ENCODE measurements at regions not wholly inside any gene's neighbourhood (a gene's known extent, or its start where the extent isn't known, plus 50 kb on each side); places are given as distances from the start of the nearest gene placed in this dataset.

DNA sequence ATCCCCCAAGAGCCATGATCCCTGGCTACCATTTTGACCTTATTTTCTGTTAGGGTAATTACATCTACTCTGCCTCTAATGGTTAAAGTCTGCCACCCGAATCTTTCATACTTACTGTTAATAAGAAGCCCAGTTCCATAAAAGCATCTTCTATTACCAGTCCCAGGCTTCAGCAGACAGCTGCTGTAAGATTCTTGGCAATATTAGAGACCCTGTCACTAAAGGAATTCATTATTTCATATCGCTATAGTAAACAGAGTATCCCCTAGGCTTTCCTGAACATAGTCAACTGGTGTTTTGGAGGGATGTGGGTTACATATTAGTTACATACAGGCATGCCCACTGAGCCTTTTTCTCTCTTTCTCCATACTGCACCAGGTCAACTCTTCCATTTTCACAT is 608.7 kb upstream of the SEMA6A start:
- TF ChIP-seq, protein P1, sequence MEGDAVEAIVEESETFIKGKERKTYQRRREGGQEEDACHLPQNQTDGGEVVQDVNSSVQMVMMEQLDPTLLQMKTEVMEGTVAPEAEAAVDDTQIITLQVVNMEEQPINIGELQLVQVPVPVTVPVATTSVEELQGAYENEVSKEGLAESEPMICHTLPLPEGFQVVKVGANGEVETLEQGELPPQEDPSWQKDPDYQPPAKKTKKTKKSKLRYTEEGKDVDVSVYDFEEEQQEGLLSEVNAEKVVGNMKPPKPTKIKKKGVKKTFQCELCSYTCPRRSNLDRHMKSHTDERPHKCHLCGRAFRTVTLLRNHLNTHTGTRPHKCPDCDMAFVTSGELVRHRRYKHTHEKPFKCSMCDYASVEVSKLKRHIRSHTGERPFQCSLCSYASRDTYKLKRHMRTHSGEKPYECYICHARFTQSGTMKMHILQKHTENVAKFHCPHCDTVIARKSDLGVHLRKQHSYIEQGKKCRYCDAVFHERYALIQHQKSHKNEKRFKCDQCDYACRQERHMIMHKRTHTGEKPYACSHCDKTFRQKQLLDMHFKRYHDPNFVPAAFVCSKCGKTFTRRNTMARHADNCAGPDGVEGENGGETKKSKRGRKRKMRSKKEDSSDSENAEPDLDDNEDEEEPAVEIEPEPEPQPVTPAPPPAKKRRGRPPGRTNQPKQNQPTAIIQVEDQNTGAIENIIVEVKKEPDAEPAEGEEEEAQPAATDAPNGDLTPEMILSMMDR (conservative IDR thresholded peaks at IDR 0.05; ENCODE audit: low read depth, low read length) = no peak
- DNase-seq (ENCODE audit: low read depth) = no peak
- no peak overlapping the region for H3K4me3 ChIP-seq (ENCODE audit: low read length)

DNA sequence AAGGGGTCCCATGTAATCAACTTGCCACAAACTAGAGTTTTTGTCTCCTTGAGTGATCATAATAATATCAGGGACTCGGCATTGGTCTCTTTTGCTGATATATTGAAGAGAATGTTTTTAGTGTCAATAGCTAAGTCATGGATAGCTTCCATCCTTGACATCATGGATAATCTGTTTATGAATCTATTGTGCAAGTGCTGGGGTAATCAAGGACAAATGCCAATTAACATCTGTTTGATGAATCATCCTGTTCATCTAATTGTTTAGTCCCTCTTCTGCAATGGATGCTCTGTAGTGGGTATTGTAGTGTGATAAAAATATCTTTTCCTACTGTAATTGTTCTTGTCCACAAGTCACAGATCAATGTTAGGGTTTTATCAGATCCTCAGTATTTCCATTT is 607.5 kb upstream of the SEMA6A start:
- no peak overlapping the region for H3K4me3 ChIP-seq (ENCODE audit: low read length)
- DNase-seq (ENCODE audit: low read depth) = no peak
- TF ChIP-seq, protein P1 (conservative IDR thresholded peaks at IDR 0.05; ENCODE audit: low read depth, low read length) = no peak

DNA sequence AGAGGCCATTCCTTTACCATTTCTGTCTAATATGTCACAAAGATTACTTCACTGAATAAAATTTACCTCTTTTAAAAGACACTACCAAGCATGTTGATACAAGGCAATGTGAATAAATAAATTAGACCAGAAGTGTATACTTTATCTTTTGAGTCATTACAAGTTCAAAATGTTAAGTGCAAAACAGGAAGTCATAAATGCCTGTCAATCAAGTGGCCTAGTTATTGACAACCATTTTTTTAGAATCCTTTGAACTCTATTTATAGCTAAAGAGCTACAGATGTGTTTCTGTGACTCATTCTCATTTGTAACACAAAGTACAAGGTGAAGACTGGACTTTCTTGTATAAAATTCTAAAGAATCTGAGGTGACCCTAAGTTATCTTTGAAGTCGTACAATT is 602.7 kb upstream of the SEMA6A start:
- no peak for DNase-seq (ENCODE audit: low read depth)
- H3K4me3 ChIP-seq (ENCODE audit: low read length) = no peak overlapping the region
- TF ChIP-seq, protein P1 (conservative IDR thresholded peaks at IDR 0.05; ENCODE audit: low read depth, low read length) = no peak

DNA sequence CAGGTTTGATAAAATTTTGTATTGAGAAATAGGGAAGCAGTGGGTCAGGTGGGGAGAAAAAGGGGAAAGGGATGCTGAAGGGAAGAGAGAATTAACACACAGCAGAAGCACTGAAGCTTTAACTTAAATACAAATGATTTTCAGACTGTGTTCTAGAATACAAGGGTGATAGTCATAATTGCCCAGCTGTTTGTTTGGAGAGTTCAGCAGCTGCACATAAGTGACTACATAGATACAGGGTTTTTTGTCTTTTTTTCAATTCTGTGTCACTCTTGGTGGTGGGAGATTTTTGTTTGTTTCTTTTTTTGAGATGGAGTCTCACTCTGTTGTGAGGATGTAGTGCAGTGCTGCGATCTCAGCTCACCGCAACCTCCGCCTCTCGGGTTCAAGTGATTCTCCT is 590.4 kb upstream of the SEMA6A start:
- DNase-seq (ENCODE audit: low read depth) = no peak
- no peak overlapping the region for H3K4me3 ChIP-seq (ENCODE audit: low read length)
- TF ChIP-seq, protein P1 (conservative IDR thresholded peaks at IDR 0.05; ENCODE audit: low read depth, low read length) = no peak

DNA sequence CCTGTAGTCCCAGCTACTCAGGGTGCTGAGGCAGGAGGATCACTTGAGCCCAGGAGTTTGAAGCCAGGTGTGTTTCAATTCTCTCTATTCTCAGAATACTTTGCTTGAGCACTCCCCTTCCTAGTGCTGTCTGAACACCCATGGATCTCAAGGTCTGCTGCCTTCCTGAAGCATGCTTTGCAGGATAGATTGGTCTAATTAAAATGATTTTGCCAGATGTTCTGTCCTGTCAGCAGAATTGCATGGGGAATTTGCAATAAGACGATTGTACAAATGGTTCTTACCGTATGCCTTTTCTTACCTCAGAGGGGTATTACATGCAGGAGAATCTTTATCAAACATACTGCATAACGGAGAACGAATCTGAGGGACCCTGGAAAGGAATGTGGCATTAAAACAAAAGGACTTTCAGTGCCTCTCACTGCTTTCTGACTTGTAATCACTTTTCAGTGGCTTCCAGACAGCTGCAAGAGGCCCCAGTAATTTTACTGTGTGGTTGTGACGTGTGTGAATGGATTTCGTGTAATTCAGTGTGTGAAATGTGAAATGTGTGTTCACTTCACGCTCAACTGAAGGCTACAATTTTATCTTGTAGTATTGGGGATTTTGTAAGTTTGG is 587.2 kb upstream of the SEMA6A start:
- DNase-seq (ENCODE audit: low read depth) = no peak
- no peak overlapping the region for H3K4me3 ChIP-seq (ENCODE audit: low read length)
- TF ChIP-seq, protein P1 (conservative IDR thresholded peaks at IDR 0.05; ENCODE audit: low read depth, low read length) = no peak

DNA sequence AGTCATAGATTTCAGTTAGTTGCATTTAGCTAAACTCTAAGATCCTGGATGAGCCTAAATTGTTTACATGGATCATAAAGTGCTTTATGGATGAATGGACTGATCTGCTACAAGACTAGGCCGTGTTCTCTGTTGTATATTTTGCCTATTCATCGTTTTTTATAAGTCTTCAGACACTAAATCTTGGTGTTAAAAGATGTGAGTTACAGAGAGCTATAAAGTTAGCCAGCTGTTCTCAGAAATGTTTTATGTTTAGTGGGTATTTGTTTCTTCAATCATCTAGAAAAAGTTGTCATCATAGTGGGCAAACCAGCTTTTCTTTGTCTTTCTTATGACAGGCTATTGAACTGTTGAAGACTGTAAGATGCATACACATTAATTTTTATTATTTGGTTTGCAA is 585.8 kb upstream of the SEMA6A start:
- no peak for DNase-seq (ENCODE audit: low read depth)
- no peak overlapping the region for H3K4me3 ChIP-seq (ENCODE audit: low read length)
- TF ChIP-seq, protein P1 (conservative IDR thresholded peaks at IDR 0.05; ENCODE audit: low read depth, low read length) = no peak

DNA sequence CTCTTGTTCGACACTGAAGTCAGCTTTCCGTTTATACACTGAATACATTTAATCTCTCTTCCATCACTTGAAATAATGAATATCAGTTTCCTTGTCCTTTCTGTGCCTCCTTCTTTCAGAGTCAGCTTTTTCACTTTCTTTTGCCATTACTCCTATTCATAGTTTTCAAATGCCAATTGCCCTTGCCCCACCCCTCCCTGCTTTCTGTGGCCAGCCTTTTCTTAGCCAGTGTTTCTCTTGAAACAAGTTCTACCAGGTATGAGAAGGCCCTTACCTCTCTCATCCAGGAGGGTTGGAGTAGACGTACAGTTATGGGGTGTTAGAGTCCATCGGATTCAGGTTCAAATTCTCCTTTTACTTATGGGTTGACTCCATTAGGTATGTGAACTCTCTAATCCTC is 574.7 kb upstream of the SEMA6A start:
- DNase-seq (ENCODE audit: low read depth) = no peak
- no peak overlapping the region for H3K4me3 ChIP-seq (ENCODE audit: low read length)
- TF ChIP-seq, protein P1 (conservative IDR thresholded peaks at IDR 0.05; ENCODE audit: low read depth, low read length) = no peak
